ENCODE measurements at regions not wholly inside any gene's neighbourhood (a gene's known extent, or its start where the extent isn't known, plus 50 kb on each side); places are given as distances from the start of the nearest gene placed in this dataset.

DNA sequence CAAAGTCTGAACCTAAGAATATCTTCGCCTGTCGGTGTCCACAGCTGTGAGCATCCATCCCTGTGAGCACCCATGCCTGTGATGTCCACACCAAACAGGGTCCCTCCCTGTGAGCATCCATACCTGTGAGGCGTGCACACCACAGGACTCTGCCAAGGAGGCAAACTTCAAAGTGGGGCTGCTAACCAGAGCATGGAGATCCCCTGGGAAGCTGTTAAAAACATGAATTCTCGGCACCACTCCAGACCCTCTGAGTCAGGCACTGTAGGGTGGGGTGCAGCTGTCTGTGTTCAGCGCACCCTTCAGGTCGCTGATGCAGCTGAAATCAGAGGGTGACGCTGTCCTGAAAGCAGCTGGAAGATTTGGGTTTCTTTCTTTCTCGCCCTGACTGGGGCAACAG lies 85.4 kb upstream of the NXT1 start:
- no peak overlapping the region for H3K9ac ChIP-seq
- TF ChIP-seq, protein P1, sequence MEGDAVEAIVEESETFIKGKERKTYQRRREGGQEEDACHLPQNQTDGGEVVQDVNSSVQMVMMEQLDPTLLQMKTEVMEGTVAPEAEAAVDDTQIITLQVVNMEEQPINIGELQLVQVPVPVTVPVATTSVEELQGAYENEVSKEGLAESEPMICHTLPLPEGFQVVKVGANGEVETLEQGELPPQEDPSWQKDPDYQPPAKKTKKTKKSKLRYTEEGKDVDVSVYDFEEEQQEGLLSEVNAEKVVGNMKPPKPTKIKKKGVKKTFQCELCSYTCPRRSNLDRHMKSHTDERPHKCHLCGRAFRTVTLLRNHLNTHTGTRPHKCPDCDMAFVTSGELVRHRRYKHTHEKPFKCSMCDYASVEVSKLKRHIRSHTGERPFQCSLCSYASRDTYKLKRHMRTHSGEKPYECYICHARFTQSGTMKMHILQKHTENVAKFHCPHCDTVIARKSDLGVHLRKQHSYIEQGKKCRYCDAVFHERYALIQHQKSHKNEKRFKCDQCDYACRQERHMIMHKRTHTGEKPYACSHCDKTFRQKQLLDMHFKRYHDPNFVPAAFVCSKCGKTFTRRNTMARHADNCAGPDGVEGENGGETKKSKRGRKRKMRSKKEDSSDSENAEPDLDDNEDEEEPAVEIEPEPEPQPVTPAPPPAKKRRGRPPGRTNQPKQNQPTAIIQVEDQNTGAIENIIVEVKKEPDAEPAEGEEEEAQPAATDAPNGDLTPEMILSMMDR (IDR thresholded peaks at IDR 0.05) = no peak

DNA sequence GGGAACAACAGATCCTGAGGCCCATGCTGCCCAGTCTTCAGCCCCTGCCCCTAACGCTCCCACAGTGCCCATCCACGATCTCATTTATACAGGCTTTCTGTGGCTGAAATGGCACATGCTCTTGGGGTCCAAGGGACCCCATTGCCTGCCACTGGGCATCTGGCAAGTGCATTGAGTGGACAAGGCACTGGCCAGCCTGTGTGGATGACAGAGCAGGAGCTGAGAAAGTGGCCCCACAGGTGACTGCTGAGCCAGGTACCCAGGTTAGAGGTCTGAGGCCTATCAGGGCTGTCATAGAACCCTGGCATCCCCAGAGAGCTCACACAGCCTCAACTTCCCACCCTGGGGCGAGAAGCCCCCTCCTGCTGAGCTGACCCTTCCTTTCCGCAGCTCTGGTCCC lies 86.0 kb upstream of the NXT1 start:
- no peak overlapping the region for H3K27ac ChIP-seq
- H3K9me3 ChIP-seq (ENCODE audit: control insufficient read depth, low read length) = no peaks in the 10 kb centered on the region
- H3K79me2 ChIP-seq = no peaks in the 10 kb centered on the region
- H3K4me2 ChIP-seq (ENCODE audit: low read length) = no peak overlapping the region
- no peak overlapping the region for H2AFZ ChIP-seq
- TF ChIP-seq, protein P1 (IDR thresholded peaks at IDR 0.05) = no peak
- H3K27me3 ChIP-seq (ENCODE audit: control insufficient read depth, insufficient read depth, low read length) = no peaks in the 10 kb centered on the region
- H3K36me3 ChIP-seq (ENCODE audit: control insufficient read depth, insufficient read depth, low read length) = no peaks in the 10 kb centered on the region
- H3K4me3 ChIP-seq (ENCODE audit: low read depth, low read length) = no peak overlapping the region
- no peaks in the 10 kb centered on the region for H3K4me1 ChIP-seq
- no peak overlapping the region for H3K9ac ChIP-seq

More for the DNA sequence above, 85.4 kb upstream of the NXT1 start:
- Histone ChIP-seq H3K36me3 (ENCODE audit: control insufficient read depth, insufficient read depth, low read length) (no peaks in the 10 kb centered on the region), H3K4me2 (ENCODE audit: low read length) (no peak overlapping the region), H3K27me3 (ENCODE audit: control insufficient read depth, insufficient read depth, low read length) (no peaks in the 10 kb centered on the region), H3K9me3 (ENCODE audit: control insufficient read depth, low read length) (no peaks in the 10 kb centered on the region), H3K79me2 (no peaks in the 10 kb centered on the region), H3K4me1 (no peaks in the 10 kb centered on the region), H3K27ac (no peak overlapping the region), H3K4me3 (ENCODE audit: low read depth, low read length) (no peak overlapping the region), H2AFZ (no peak overlapping the region)

DNA sequence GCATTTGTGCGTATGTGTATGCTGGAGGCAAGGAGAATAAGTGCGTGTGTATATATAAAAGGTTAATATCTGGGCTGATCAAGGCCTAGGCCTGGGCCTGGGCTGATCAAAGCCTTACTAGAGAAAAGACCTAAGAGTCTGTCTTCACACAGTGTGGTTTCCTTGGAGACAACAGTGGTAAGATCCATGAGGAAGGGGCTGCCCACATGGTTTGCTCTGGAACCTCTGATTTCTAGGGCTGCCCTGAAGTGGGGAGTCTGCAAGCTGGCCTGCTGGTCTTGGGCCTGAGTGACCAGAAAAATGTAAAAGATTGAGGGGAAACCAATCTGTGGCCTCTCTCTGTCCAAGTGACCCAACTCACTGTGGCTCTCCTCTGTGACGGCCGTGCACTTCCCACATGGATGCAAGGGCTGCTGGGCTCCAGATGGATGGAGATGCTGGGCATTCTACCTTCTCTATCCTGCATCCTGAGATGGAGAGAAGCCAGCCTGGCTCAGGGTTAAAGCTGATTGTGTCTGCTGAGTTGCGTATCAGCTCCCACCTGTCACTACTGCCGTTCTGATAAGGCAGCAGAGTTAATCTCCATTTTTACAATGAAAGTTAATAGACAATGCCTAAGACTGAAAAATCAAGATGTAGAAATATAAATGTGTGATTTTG lies 90.3 kb upstream of the NXT1 start:
- Histone ChIP-seq H3K4me2 (ENCODE audit: low read length) (no peak overlapping the region), H3K27ac (no peak overlapping the region), H3K9me3 (ENCODE audit: control insufficient read depth, low read length) (no peaks in the 10 kb centered on the region), H2AFZ (no peak overlapping the region), H3K36me3 (ENCODE audit: control insufficient read depth, insufficient read depth, low read length) (no peaks in the 10 kb centered on the region), H3K9ac (no peak overlapping the region), H3K4me3 (ENCODE audit: low read depth, low read length) (no peak overlapping the region), H3K27me3 (ENCODE audit: control insufficient read depth, insufficient read depth, low read length) (no peaks in the 10 kb centered on the region), H3K79me2 (no peaks in the 10 kb centered on the region), H3K4me1 (no peaks in the 10 kb centered on the region)
- TF ChIP-seq, protein P1 (IDR thresholded peaks at IDR 0.05) = no peak

DNA sequence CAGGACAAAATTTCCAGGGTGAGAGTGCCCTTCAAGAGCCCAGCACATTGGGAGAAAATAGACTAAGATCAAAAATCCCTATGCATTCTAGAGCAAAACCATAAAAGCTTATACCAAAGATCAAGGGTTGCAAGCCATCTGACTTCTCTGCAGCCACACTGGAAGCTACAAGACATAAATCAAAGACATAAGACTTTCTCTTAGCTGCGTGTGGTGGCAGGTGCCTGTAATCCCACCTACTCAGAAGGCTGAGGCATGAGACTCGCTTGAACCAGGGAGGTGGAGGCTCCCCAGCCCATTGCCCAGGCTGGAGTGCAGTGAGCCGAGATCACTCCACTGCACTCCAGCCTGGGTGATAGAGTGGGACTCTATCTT lies 91.9 kb upstream of the NXT1 start:
- Histone ChIP-seq H3K27me3 (ENCODE audit: control insufficient read depth, insufficient read depth, low read length) (no peaks in the 10 kb centered on the region), H3K27ac (peak overlapping the region; percentile 30)

More for the DNA sequence above, 91.9 kb upstream of the NXT1 start:
- Histone ChIP-seq H3K79me2 (no peaks in the 10 kb centered on the region), H2AFZ (no peak overlapping the region), H3K4me3 (ENCODE audit: low read depth, low read length) (no peak overlapping the region), H3K4me1 (no peaks in the 10 kb centered on the region), H3K4me2 (ENCODE audit: low read length) (no peak overlapping the region), H3K9me3 (ENCODE audit: control insufficient read depth, low read length) (no peaks in the 10 kb centered on the region), H3K9ac (no peak overlapping the region), H3K36me3 (ENCODE audit: control insufficient read depth, insufficient read depth, low read length) (no peaks in the 10 kb centered on the region)
- TF ChIP-seq, protein P1 (IDR thresholded peaks at IDR 0.05) = no peak
